ENCODE measurements at regions not wholly inside any gene's neighbourhood (a gene's known extent, or its start where the extent isn't known, plus 50 kb on each side); places are given as distances from the start of the nearest gene placed in this dataset.

GRCh38 chrX:121132675-121133074, 85.3 kb downstream of the GLUD2 start:
- TF ChIP-seq CTCF (IDR thresholded peaks at IDR 0.05) = no peak
- TF ChIP-seq POLR2A (IDR thresholded peaks at IDR 0.05) = no peak
- intact Hi-C loops (cut with DNase I) = no loop called here
- WGBS, 2 donors = 68 to 87% methylated on average over 6 of the region's 6 CpGs
- Histone ChIP-seq H3K4me1 (no peaks in the 10 kb centered on the region), H3K9me3 (no peaks in the 10 kb centered on the region), H3K36me3 (no peaks in the 10 kb centered on the region), H3K4me3 (replicated peaks in 1 of 3) (no peak overlapping the region), H3K27me3 (no peaks in the 10 kb centered on the region), H3K27ac (no peak overlapping the region)
- no peak for DNase-seq

GRCh38 chrX:121135488-121136207, 88.2 kb downstream of the GLUD2 start:
- DNase-seq = no peak
- intact Hi-C loops (cut with DNase I) = no loop called here
- Histone ChIP-seq H3K36me3 (no peaks in the 10 kb centered on the region), H3K4me1 (no peaks in the 10 kb centered on the region), H3K27me3 (no peaks in the 10 kb centered on the region), H3K27ac (no peak overlapping the region), H3K9me3 (no peaks in the 10 kb centered on the region), H3K4me3 (replicated peaks in 1 of 3) (no peak overlapping the region)
- 84% methylated on average over 8 of the region's 8 CpGs for WGBS, 2 donors
- TF ChIP-seq CTCF (IDR thresholded peaks at IDR 0.05) (no peak), POLR2A (IDR thresholded peaks at IDR 0.05) (no peak)

GRCh38 chrX:121146059-121146628, 98.7 kb downstream of the GLUD2 start:
- Histone ChIP-seq H3K36me3 (no peaks in the 10 kb centered on the region), H3K27ac (no peak overlapping the region), H3K4me3 (replicated peaks in 1 of 3) (no peak overlapping the region), H3K27me3 (no peaks in the 10 kb centered on the region), H3K9me3 (no peaks in the 10 kb centered on the region), H3K4me1 (no peaks in the 10 kb centered on the region)
- DNase-seq = no peak
- intact Hi-C loops (cut with DNase I) = no loop called here
- TF ChIP-seq CTCF (IDR thresholded peaks at IDR 0.05) = no peak
- TF ChIP-seq POLR2A (IDR thresholded peaks at IDR 0.05) = no peak

GRCh38 chrX:121150217-121150616, 102.8 kb downstream of the GLUD2 start:
- H3K4me3 ChIP-seq (replicated peaks in 1 of 3) = no peak overlapping the region
- intact Hi-C loops (cut with DNase I) = no loop called here
- 88 to 94% methylated on average over 1 of the region's 1 CpG for WGBS, 2 donors
- H3K36me3 ChIP-seq = no peaks in the 10 kb centered on the region
- no peak for TF ChIP-seq CTCF (IDR thresholded peaks at IDR 0.05)
- no peak for TF ChIP-seq POLR2A (IDR thresholded peaks at IDR 0.05)
- no peak for DNase-seq
- H3K27ac ChIP-seq = no peak overlapping the region
- H3K4me1 ChIP-seq = no peaks in the 10 kb centered on the region
- no peaks in the 10 kb centered on the region for H3K27me3 ChIP-seq
- no peaks in the 10 kb centered on the region for H3K9me3 ChIP-seq

- Histone ChIP-seq H3K27ac (no peak overlapping the region), H3K4me3 (replicated peaks in 1 of 3) (no peak overlapping the region), H3K9me3 (no peaks in the 10 kb centered on the region), H3K36me3 (no peaks in the 10 kb centered on the region), H3K27me3 (no peaks in the 10 kb centered on the region), H3K4me1 (no peaks in the 10 kb centered on the region)
- intact Hi-C loops (cut with DNase I) = no loop called here
- no peak for DNase-seq
- no peak for TF ChIP-seq CTCF (IDR thresholded peaks at IDR 0.05)
- no peak for TF ChIP-seq POLR2A (IDR thresholded peaks at IDR 0.05)
- 77 to 83% methylated on average over 4 of the region's 4 CpGs for WGBS, 2 donors
Observed at GRCh38 chrX:121151293-121151692, 103.9 kb downstream of the GLUD2 start.

Data from thyroid gland (tissue), 4 donors.